ENCODE measurements at regions not wholly inside any gene's neighbourhood (a gene's known extent, or its start where the extent isn't known, plus 50 kb on each side); places are given as distances from the start of the nearest gene placed in this dataset.

DNA sequence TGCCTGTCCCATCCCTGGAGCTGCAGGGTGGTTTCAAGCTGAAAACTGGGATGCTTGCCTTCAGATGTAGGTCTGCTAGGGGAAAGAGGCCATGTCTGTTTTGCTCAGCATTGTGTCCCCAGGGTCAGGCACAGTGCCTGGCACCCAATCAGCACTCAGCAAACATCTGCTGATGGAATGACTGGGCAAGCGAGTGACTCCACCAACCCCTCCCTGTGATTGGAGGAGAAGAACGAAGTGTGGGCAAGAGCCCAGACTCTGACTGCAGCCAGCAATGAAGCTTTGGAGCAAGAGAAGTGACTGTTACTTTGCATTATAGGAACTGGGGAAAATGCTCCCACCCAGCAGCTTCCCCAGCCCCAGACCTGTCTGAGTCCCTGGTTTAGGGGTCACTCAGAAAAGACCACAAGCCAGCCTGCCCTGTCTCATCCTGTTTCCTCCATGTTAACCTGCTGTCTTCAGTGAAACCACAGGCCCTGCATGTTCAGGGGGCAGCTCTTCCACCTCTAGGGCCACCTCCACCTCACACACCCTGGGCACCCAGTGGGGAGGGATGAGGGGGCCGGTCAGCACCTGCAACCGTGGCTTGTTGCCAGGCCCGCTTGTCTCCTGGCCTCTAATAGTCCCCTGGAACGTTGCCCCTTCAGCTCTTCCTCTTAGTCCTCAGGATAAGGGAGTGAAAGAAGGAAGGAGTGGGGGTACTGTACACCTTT is 147.4 kb downstream of the TRIM29 start:
- TF ChIP-seq POLR2AphosphoS5 (IDR thresholded peaks at IDR 0.05; ENCODE audit: low read depth, low read length) (no peak), TAF1 (IDR thresholded peaks at IDR 0.05; ENCODE audit: borderline replicate concordance, low read depth, low read length) (no peak), POLR2A (IDR thresholded peaks at IDR 0.05; ENCODE audit: low read depth, low read length) (no peak)
- FAIRE-seq (no peak), DNase-seq (ENCODE audit: insufficient read length) (no peak)

DNA sequence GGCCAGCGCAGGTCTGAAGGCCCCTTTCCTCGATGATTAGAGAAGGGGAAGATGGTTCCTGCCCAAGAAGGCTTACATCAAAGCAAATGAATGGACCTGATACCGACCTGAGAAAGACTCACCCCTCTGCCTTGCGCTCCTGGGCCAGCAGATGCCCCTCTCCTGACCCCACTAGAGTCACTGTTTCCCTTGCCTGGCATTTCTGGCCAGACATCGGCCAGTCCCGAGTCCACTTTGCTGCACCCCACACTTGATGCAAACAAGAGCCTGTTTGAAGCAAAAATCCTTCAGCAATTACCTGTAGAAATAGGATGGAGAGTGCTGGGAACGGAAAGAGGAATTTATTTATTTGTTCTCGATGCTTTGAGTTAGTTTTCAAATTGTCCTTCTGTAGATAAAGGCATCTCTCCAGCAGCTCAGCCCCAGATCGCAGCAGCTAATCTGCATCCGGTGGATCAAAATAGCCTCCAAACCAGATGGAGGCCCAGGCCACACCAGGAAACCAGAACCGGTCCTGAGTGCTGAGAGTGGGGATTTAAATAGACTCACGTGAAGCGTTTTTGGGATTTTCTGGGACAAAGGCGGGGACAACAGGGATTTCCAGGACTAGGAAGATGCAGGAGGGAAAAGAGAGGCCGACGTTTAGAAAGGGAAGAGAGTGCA is 148.6 kb downstream of the TRIM29 start:
- no peak for DNase-seq (ENCODE audit: insufficient read length)
- TF ChIP-seq POLR2AphosphoS5 (IDR thresholded peaks at IDR 0.05; ENCODE audit: low read depth, low read length) (no peak), POLR2A (IDR thresholded peaks at IDR 0.05; ENCODE audit: low read depth, low read length) (no peak), TAF1 (IDR thresholded peaks at IDR 0.05; ENCODE audit: borderline replicate concordance, low read depth, low read length) (no peak)
- FAIRE-seq, result no peak

DNA sequence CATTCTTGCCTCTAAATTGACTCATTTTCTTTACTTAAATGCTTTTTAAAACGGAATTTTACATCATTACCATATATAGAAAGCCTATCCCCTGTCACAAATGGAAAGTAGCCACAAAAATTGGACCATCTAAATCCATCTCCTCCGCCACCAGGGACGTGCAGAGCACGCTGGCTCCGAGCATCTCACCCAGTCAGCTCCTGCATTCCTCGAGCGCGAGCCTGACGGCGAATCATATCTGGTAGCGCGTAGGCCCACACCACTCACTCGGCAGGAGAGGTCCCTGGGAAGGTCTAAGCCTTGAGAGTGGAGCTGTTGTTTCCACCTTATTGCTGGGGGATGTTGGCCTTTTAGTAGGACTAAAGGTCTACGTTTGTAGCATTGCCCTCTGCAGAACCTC is 152.4 kb downstream of the TRIM29 start:
- no peak for TF ChIP-seq POLR2A (IDR thresholded peaks at IDR 0.05; ENCODE audit: low read depth, low read length)
- no peak for TF ChIP-seq TAF1 (IDR thresholded peaks at IDR 0.05; ENCODE audit: borderline replicate concordance, low read depth, low read length)
- no peak for TF ChIP-seq POLR2AphosphoS5 (IDR thresholded peaks at IDR 0.05; ENCODE audit: low read depth, low read length)
- FAIRE-seq, result no peak
- DNase-seq (ENCODE audit: insufficient read length), result no peak

DNA sequence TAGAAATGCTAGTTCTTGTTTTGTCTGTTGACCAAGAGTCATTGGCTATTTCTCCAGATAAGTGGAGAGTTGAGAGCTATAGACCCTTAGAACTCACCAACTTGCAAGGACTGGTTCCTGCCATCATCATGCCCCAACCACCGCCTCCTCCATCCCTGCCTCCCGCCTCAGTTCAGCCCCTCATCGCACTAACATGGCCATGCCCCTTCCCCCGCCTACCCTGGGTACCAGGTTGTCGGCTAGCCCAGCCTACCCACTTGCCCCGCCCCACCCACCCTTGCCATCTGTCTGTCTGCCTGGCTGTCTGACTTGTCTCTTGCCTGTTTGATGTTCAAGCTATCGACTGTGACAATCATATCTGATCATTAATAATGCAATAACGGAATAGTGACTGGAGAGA is 154.1 kb downstream of the TRIM29 start:
- FAIRE-seq (no peak), DNase-seq (ENCODE audit: insufficient read length) (no peak)
- TF ChIP-seq TAF1 (IDR thresholded peaks at IDR 0.05; ENCODE audit: borderline replicate concordance, low read depth, low read length) (no peak), POLR2A (IDR thresholded peaks at IDR 0.05; ENCODE audit: low read depth, low read length) (no peak), POLR2AphosphoS5 (IDR thresholded peaks at IDR 0.05; ENCODE audit: low read depth, low read length) (no peak)

DNA sequence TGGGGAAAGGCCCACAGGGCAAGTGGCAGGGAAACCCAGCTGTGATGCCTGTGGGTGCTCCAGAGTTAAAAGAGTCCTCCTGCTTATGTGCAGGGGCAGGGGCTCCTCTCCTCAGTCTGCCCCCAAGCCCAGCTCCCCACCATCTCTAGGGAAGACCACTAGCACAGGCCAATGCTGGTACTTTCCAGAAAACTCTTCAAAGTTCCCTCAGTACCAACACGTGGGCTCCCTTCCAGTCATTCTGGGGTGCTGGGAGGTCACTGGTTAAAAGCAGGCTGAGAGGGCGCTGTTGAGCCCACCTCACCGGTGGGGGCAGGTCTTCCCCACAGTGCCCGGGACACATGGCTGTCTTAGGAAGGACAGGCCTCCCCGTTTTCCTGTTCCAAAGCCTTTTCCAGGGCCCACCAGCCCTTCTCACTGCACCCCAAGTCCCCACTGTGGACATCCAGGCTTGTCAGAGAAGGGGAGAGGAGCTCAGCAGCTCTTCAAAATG is 154.6 kb downstream of the TRIM29 start:
- TF ChIP-seq TAF1 (IDR thresholded peaks at IDR 0.05; ENCODE audit: borderline replicate concordance, low read depth, low read length), result no peak
- TF ChIP-seq POLR2AphosphoS5 (IDR thresholded peaks at IDR 0.05; ENCODE audit: low read depth, low read length), result no peak
- TF ChIP-seq POLR2A (IDR thresholded peaks at IDR 0.05; ENCODE audit: low read depth, low read length), result no peak
- FAIRE-seq (no peak), DNase-seq (ENCODE audit: insufficient read length) (no peak)

DNA sequence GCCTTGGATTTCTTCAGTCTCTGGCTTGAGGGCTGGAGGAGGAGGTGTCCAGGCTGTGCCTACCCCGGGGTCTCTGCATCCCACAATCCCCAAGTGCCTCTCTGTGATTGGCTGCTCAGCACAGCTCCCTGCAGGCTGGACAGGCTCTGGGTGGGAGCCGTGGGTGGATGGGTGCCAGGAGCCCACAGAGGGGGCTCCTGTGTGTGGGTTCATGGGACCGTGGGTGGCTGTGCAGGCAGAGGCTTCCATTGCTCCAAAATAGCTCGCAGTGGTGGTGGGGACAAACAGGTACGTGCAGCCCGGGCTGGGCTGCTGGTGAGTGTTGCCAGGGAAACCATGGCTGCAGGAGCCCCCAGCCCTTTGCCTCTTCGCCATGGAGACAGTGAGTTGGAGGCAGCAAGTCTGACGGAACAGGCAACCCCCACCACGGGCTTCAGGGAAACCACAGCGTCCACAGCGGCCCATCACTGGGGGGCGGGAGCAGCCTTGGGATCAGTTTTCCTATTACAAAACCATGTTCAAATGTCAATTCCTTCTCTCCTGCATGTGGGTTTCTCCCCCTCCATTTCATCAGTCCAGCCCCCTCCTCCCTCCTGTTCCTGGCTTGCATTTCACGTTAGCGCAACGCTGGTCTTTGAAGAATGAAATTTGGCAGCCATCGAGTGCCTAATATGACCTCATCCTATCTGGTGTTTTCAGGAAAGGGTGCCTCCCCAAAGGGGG is 155.2 kb downstream of the TRIM29 start:
- no peak for DNase-seq (ENCODE audit: insufficient read length)
- TF ChIP-seq TAF1 (IDR thresholded peaks at IDR 0.05; ENCODE audit: borderline replicate concordance, low read depth, low read length) (no peak), POLR2AphosphoS5 (IDR thresholded peaks at IDR 0.05; ENCODE audit: low read depth, low read length) (no peak), POLR2A (IDR thresholded peaks at IDR 0.05; ENCODE audit: low read depth, low read length) (no peak)
- FAIRE-seq, result no peak

DNA sequence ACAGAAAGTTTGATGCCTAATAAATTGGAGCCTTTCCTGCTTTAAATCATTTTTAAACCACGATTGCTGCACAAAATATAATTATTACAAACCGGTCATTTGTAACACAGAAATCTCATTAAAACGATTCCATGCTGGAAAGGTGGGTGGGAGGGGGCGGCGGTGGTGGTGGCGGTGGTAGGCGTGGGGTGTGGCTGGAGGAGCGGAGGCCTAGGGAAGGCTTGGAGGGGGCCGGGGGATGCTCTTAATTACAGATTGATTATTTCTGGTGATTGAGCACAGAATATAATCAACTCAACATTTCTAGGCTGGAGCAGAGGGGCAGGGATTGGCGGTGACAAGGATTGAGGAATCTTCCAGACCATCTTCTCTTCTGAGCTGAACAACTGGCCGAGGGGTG is 157.5 kb downstream of the TRIM29 start:
- TF ChIP-seq POLR2AphosphoS5 (IDR thresholded peaks at IDR 0.05; ENCODE audit: low read depth, low read length) (no peak), TAF1 (IDR thresholded peaks at IDR 0.05; ENCODE audit: borderline replicate concordance, low read depth, low read length) (no peak), POLR2A (IDR thresholded peaks at IDR 0.05; ENCODE audit: low read depth, low read length) (no peak)
- DNase-seq (ENCODE audit: insufficient read length) (no peak), FAIRE-seq (no peak)

DNA sequence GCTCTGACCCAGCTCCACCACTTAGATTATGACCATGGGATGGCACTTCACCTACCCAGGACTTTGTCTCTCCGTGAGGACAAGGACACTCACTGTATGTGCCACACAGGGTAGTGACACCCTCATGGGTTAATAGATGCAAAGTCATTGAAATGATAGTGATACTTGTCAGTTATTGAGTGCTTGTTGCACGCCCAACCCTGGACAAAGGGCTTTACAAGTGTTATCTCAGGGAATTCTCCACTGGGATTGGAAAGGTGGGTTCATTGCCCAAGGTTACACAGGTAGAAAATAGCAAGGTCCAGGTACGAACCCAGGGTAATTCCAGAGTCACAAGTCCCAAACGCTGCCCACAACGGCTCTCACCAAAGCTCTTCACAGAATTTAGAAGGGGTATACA is 158.2 kb downstream of the TRIM29 start:
- DNase-seq (ENCODE audit: insufficient read length) (no peak), FAIRE-seq (no peak)
- TF ChIP-seq POLR2A (IDR thresholded peaks at IDR 0.05; ENCODE audit: low read depth, low read length) (no peak), POLR2AphosphoS5 (IDR thresholded peaks at IDR 0.05; ENCODE audit: low read depth, low read length) (no peak), TAF1 (IDR thresholded peaks at IDR 0.05; ENCODE audit: borderline replicate concordance, low read depth, low read length) (no peak)

DNA sequence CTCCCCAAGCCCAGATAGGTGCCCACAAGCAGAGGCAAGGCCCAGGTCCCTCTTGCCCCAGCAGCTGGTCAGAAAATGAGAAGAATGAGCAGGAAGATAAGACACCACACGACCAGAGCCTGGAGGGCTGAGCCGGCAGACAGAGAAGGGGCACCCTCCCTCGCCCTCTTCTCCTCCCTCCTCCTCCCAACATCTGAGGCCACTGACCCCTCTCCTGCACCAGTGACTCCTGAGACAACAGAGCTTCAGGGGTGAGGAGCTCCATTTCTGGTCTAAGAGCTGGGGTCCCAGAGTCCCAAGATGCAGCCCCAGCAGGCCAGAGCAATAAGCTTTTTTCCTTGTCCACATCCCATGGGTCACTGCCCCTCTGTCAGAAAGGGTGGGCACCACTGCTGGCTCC is 159.2 kb downstream of the TRIM29 start:
- DNase-seq (ENCODE audit: insufficient read length) (no peak), FAIRE-seq (no peak)
- TF ChIP-seq POLR2AphosphoS5 (IDR thresholded peaks at IDR 0.05; ENCODE audit: low read depth, low read length) (no peak), POLR2A (IDR thresholded peaks at IDR 0.05; ENCODE audit: low read depth, low read length) (no peak), TAF1 (IDR thresholded peaks at IDR 0.05; ENCODE audit: borderline replicate concordance, low read depth, low read length) (no peak)

DNA sequence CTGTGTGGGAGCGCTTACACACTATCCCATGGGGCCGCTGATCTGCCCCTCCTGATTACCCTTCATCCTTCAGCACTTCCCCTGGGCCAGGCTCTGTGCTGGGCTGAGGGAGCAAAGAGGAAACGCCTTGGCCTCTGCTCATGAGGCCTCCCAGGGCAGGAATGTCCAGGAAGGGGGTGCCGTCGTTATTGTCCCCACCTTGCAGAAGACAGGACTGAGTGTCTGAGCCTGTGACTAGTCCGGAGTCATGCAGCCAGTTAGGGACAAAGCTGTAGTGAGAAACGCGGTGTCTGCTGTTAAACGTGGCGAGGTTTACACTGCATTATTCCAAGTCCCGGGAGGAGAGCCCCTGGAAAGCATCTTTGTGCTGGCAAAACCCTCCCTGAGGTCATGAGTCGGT is 160.0 kb downstream of the TRIM29 start:
- DNase-seq (ENCODE audit: insufficient read length), result no peak
- no peak for FAIRE-seq
- no peak for TF ChIP-seq POLR2AphosphoS5 (IDR thresholded peaks at IDR 0.05; ENCODE audit: low read depth, low read length)
- TF ChIP-seq POLR2A (IDR thresholded peaks at IDR 0.05; ENCODE audit: low read depth, low read length), result no peak
- no peak for TF ChIP-seq TAF1 (IDR thresholded peaks at IDR 0.05; ENCODE audit: borderline replicate concordance, low read depth, low read length)

DNA sequence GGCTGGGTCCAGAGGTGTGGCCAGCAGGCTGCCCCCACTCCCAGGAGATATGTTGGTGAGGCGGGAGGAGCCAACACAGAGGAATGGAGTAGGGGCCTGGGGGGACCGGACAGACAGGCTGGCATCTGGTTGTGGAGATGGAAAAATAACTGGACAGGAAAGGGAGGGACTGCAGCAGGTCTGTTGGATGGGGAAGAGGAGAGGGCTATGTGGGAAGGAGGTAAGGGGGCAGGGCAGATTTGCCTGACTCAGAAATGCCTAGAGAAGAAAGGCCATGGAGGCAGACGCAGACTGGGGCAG is 160.4 kb downstream of the TRIM29 start:
- TF ChIP-seq POLR2AphosphoS5 (IDR thresholded peaks at IDR 0.05; ENCODE audit: low read depth, low read length), result no peak
- no peak for TF ChIP-seq TAF1 (IDR thresholded peaks at IDR 0.05; ENCODE audit: borderline replicate concordance, low read depth, low read length)
- no peak for TF ChIP-seq POLR2A (IDR thresholded peaks at IDR 0.05; ENCODE audit: low read depth, low read length)
- no peak for DNase-seq (ENCODE audit: insufficient read length)
- no peak for FAIRE-seq
